ENCODE measurements at regions not wholly inside any gene's neighbourhood (a gene's known extent, or its start where the extent isn't known, plus 50 kb on each side); places are given as distances from the start of the nearest gene placed in this dataset.

DNA sequence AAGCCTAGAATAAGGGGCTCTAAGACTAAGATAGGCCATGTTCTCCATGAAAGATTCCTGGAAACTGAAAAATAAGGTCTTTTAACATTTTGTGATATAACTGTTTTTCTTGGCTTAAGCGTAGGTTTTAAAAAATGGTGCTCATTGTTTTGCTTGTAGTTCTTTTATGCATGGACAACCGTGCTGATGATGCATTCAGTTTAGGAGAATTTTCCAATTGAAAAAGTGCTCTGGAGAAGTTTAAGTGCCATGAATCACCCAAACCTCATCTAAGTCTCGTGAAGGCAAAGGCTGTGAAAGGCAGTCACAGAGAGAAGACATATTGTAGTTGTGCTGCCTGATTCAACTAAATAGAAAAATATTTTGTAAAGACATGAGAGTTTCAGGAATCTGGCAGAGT is 111.8 kb upstream of the GAREM1 start:
- no peak for TF ChIP-seq POLR2A (IDR thresholded peaks at IDR 0.05)
- TF ChIP-seq, protein P1, sequence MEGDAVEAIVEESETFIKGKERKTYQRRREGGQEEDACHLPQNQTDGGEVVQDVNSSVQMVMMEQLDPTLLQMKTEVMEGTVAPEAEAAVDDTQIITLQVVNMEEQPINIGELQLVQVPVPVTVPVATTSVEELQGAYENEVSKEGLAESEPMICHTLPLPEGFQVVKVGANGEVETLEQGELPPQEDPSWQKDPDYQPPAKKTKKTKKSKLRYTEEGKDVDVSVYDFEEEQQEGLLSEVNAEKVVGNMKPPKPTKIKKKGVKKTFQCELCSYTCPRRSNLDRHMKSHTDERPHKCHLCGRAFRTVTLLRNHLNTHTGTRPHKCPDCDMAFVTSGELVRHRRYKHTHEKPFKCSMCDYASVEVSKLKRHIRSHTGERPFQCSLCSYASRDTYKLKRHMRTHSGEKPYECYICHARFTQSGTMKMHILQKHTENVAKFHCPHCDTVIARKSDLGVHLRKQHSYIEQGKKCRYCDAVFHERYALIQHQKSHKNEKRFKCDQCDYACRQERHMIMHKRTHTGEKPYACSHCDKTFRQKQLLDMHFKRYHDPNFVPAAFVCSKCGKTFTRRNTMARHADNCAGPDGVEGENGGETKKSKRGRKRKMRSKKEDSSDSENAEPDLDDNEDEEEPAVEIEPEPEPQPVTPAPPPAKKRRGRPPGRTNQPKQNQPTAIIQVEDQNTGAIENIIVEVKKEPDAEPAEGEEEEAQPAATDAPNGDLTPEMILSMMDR (IDR thresholded peaks at IDR 0.05): no peak
